ENCODE measurements at regions not wholly inside any gene's neighbourhood (a gene's known extent, or its start where the extent isn't known, plus 50 kb on each side); places are given as distances from the start of the nearest gene placed in this dataset.

DNA sequence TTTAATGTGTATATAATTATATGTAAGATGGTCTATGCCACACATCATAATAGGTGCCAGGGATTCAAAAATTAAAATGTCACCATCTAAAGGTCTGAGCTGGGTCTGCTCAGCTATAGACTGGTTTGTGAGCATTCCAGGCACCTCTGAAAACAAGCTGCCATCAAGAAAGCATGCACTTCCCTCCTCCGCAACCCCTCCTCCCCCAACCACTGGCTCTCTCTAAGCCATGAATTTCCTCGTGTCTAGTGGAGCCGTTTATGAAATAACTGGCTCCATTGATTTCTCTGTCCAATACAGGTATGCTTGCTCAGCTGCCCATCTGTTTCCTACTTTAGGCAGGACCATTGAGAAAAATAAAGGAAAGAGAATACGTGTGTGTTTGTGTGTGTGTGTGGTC lies 522.6 kb upstream of the PLXNA2 start:
- no peak for DNase-seq (ENCODE audit: low read depth in 1 of 2, low spot score in 1 of 2)

DNA sequence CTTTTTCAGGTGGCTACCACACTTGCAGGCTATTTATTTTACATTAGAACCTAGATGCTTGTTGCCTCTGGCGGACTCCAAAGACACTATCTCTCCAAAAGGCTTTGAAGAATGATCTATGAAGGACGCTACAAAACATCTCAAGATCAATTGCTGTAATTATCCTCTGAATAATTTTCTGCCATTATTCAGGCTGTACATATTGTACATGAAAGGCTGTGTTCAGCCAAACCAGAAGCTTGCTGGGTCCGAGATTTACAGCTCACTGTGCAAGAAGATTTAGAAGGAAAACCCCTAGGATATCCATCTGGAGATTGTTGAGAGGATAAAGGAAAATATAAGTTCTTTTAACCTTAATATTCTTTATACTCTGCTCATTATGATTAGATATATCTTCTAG lies 523.6 kb upstream of the PLXNA2 start:
- no peak for DNase-seq (ENCODE audit: low read depth in 1 of 2, low spot score in 1 of 2)

DNA sequence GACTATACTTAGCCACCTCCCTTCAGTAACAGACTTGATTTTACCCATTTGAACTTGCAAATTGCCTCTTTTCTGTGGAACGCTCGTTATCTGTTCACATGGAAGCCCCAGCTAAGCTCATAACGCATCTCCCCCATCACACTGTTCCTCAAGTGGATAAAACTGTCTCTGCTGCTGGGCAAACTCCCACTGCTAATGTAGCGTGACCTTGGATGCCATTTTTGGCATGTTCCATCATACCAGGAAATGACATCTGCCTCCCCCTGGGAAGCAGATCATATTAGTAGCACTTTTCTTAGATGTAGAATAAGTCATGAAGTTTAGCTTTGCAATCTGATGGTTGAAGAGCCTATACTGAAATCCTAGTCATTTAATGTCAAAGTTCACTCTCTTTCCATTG lies 528.7 kb upstream of the PLXNA2 start:
- DNase-seq (ENCODE audit: low read depth in 1 of 2, low spot score in 1 of 2) = no peak

DNA sequence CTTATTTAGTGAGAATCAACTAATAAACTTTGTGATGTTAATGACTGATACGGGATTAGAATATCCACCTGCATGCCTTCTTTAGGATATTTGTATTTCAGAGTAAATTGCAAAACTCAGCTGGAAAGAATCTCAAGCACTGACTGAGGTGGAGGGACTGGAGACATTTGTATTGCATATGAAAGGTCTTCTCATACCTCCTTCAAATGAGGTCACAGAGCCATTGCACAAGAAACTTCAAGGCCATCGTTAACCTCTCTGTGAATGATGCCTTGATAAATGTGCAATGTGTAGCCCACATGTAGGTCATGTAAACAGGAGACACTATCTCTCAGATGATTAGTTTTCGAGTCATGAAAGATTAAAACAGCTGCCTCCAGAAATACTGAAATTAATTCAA lies 531.7 kb upstream of the PLXNA2 start:
- no peak for DNase-seq (ENCODE audit: low read depth in 1 of 2, low spot score in 1 of 2)

DNA sequence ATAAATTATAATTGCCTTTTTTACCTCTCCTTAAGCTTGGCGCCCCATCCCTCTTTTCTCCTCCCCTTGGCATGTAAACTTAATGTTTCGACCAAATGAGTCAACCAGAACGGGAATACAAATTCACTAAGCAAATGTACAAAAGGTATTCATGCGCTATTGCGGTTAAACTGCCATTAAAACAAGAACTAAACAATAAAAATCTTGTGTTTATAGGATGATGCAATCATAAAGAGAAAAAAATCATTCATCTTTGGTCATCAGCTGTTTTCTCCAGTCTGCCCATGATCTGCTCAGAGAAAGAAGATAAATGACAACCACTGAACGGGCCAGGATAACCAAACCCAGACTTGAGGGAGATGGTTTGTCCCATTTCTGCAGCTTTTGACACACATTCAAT lies 534.2 kb upstream of the PLXNA2 start:
- no peak for DNase-seq (ENCODE audit: low read depth in 1 of 2, low spot score in 1 of 2)

DNA sequence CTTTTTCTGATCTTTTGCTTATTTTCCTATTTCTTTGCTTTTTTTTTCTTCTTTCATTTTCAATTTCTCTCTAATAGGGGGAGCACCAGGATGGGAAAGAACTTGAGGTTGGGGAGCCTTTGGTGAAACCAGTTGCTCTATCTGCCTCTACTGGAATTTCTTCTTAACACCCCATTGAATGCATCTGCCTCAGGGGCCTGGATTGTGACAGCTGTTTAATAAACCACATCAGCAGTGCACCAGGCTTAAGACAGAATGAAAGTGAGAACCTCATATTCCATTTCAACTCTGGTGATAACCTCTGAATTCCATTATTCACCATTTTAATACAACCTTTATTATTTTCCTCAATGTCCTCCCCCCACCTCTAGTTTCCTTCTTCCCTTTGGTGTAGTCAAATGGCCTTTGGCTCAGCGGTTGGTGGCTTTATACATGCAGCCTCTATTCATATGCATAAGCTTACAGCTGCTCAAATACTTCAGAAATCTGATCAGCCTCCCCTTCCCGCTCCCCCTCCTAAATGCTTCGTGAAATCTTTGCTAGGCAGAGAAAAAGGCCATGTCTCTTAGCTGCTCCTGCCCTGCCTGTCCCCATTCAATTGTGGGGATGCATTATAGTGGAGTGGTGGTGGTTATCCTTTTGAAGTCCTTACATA lies 537.3 kb upstream of the PLXNA2 start:
- no peak for DNase-seq (ENCODE audit: low read depth in 1 of 2, low spot score in 1 of 2)

DNA sequence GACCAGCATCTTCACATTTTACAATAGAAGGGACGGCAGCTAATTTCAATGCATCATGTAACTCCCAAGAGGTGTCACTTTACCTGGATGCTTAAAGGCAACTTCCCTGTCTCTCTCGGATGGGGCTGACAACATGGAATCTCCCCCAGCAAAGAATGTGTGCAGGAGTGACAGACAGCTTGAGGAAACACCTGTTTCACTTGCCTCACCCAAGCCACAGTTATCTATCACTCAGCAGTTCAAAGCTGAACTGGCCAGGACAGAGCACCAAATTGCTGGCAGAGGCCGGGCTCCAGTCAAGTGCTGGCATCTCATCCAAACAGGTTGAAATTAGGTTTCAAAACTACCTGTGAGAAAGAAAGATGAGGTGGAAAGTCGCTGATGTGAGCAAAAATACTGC lies 538.0 kb upstream of the PLXNA2 start:
- no peak for DNase-seq (ENCODE audit: low read depth in 1 of 2, low spot score in 1 of 2)

DNA sequence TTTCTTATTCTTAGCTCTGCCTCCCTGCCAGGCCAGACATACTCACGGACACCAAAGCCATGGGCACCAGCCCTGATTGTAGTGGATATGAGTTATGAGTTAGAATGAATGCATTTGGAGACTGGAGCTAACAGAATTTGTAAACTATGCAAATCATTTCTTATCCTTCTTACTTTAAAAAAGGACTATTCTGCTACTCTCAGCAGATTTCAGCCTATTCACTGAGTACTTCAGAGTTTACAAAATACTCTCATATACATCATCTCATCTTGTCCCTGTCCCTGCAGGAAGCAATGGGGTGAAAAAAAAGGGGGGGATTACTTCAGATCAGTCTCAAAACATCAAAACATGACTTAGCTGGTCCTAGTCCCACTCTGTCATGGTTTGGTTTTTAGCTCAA lies 541.4 kb upstream of the PLXNA2 start:
- no peak for DNase-seq (ENCODE audit: low read depth in 1 of 2, low spot score in 1 of 2)

DNA sequence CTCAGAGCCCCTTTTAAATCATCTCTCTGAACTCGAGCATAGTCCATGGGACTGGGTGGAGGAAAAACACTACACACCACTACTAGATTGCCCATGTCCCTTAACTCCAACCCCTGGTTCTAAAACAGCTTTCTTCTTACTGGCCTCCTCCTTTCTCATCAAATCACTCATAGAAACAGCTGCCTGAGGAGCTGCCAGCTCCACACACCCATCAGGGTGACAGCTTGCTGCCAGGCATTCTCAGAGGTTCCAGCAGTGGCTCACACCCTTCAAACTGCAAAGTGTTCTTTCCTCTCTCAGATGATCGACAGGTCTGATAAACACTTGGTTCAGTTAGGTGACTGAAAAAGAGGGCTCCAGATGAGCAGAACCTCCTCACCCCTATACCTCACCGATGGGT lies 543.0 kb upstream of the PLXNA2 start:
- DNase-seq (ENCODE audit: low read depth in 1 of 2, low spot score in 1 of 2) = no peak

DNA sequence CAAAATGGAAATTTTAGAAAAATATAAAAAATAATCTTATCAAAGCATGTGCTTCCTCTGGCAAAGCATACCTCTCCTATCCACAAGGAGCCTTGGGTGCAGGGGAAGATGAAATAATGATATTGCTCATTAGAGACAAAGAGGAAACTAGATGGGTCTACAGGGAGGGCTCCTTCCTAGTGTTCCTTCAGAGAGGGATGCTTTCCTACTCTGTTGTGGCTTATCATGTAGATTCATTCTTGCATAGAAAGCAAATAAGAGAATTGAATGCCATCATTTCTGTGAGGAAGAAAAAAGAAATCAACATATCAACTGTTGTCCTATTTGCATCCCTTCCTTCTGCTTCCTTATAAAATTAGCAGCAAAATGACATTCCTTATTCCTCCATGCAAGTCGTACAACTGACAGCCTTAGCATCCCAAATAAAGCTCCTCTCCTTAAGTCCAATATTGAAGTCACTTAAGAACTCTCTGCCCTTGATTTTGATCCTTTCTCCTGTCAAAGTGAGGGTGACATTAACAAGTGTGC lies 543.9 kb upstream of the PLXNA2 start:
- no peak for DNase-seq (ENCODE audit: low read depth in 1 of 2, low spot score in 1 of 2)

DNA sequence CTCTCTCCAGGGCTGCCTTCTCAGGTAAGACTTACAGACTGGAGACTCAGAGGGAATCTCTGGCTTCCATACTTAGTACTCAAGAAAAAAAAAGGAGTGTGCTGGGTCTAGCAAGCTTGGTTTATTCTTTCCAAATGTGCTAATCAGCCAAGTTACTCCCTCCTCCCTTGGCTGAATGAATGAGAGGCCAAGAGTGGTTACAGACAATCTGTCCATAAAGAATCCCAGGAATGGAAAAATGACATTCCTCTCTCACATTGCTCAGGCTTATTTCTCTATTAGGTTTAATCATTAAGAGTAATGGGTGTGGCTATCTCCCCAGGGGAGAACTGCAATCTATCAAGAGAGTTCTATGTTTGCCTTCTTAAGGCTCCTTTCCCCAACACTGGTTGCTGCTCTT lies 547.3 kb upstream of the PLXNA2 start:
- DNase-seq (ENCODE audit: low read depth in 1 of 2, low spot score in 1 of 2) = no peak

DNA sequence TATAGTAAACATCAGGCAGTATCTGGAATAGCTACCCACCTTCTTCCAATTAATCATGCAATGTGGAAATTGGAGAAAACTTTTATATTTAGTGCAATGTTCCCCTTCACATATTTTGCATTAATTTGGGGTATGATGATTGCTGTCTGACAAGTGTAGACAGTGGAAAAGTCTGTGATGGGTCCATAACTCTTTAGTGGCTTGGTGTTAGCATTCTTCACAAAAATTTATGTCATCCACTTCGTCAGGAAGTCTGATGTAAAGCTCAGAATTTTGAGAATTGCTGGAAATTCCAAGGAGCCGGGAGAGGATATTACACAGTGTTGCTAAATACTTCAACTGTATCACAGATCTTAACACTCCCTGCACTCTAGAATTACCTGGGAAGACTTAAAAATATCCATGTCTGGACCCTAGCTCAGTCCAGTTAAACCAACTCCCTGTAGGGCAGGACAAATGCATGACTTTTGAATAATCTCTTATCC lies 549.7 kb upstream of the PLXNA2 start:
- no peak for DNase-seq (ENCODE audit: low read depth in 1 of 2, low spot score in 1 of 2)

DNA sequence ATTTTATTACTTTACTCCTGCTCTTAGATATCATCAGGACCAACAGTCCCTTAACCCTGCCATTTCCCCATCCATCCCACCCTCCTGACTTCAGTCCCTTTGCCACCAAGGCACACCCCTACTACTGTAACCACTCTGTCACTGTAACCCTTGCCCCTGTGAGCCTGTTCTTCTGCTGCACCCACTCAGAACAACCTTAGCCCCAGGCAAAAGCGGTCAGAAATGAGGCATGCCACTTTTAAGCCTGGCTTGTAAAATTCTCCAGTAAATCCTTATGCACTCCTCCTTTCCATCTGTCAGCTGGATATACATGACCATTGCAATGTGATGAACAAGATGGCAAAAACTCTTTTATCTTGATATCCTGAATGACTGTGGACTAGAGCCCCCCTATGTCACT lies 555.0 kb upstream of the PLXNA2 start:
- no peak for DNase-seq (ENCODE audit: low read depth in 1 of 2, low spot score in 1 of 2)

DNA sequence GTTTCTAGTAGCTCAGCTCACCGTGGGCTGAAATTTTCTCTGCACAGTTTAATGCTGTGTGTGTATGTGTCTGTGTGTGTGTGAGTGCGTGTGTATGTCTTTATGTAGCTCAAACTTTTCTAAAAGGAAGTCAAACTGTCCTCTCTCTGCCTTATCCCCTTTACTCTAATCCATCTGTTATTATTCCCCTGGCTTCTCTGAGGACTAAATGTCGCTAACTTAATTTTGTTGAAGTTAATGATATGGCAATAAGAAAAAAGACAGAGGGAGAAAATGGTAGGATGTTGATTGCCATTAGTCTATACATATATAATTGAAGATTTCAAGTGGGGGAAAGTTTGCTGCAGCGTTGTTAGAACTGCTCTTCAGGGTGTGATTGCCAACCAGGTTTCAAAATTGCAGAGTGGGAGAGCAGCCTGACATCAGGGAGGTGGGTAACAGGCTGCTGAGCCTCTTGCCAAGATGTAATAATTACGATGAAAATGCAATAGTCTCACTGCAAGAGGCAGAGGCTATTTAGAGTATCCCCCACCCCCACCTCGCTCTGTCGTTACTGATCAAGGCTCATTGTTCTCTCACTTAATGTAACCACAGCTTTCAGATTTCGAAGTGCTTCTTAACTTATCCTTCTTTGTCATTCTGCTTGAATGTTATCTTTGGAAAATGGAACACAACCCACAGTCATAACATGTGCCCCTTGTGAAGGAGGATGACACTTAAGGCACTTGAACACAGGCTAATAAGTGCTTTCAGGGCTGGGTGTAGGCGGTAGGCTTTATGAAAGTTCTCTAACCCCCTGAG lies 559.0 kb upstream of the PLXNA2 start:
- DNase-seq (ENCODE audit: low read depth in 1 of 2, low spot score in 1 of 2) = no peak

DNA sequence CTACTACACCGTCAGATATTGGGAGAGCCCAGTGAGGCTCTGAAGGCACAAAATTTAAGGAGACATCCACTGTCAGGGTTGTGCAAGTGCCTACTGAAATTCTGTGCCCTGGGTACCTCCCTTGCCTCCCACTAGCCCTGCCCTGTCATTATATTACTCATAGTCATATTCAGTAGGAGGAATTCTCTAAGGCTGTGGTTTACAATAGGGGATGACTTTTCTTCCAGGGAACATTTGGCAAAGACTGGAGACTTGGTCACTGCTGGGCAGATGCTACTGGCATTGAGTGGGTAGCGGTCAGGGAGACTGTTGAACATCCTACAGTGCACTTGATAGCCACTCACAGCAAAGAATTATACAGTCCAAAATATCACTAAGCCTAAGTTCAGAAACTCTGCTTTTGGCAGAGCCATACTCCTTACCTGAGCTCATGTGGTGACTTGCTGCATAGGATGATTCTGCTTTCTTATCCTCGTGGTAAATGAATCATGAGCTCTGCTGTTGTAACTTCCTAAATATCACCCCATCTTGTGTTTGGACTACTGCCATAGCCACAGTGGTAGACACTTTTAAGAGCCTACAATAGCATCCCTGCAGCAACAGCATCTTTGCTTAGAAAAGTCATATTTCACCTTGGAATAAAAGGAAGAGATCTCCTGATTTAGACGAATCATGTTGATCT lies 563.4 kb upstream of the PLXNA2 start:
- DNase-seq (ENCODE audit: low read depth in 1 of 2, low spot score in 1 of 2) = no peak

DNA sequence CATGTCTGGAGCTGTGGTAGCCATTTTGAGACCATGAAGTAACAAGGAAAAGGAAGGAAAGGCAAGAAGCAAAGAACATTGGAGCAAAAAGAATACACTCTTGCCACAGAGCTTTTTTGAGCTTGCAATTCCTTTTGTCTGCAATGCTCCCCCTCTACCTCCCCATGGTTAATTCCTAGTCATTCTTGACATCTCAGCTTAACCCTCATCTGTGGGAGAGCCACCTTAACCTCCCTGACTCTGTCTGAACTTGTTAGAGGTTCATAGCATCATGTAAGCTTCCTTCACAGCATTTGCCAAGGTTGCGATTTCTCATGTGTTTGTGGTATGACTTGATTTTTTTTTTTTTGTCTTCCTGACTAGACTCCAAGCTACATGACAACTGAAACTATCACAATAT lies 564.1 kb upstream of the PLXNA2 start:
- DNase-seq (ENCODE audit: low read depth in 1 of 2, low spot score in 1 of 2) = no peak

DNA sequence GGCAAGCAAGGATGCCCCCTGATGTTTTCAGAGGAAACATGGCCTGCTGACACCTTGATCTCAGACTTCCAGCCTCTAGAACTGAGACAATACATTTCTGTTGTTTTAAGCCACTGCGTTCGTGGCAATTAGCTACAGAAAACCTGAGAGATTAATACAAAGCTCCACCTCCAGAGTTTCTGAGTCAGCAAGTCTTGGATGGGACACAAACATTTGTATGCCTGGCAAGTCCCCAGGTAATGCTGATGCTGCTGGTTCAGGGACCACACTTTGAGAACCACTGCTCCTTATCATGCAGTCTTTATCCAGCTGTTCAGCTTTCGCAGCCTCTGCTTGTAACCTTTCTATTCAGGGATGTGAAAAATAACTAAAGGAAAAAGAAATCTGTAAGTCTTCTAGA lies 565.7 kb upstream of the PLXNA2 start:
- DNase-seq (ENCODE audit: low read depth in 1 of 2, low spot score in 1 of 2) = no peak

DNA sequence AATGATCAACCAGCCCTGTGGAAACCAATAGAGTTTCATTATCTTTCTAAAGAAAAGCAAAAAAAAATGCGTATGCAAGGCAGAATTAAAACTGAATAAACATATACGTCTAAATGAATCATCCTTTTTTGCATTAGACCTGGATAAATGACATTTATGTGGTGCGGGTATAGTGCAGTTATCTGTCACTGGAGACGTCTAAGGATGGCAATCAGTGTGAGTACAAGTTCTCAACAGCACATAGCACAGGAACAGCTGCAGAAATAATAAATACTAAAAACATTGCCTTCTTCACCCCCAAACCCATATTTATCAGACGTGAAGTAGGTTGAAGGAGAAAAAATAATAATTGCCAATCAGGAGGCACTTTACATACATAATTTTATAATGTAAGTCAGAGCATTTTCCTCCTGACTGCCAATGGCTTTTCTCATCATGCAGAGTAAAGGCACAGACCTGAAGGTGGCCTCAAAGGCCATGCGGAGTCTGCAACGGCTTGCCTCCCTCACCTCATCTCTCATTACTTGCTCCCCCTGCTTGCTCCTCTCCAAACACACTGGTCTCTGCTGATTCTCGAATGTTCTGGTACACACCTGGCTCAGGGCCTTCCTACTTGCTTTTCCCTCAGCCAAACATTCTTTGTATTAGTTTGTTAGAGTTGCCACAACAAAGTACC lies 574.7 kb upstream of the PLXNA2 start:
- DNase-seq (ENCODE audit: low read depth in 1 of 2, low spot score in 1 of 2) = no peak

DNA sequence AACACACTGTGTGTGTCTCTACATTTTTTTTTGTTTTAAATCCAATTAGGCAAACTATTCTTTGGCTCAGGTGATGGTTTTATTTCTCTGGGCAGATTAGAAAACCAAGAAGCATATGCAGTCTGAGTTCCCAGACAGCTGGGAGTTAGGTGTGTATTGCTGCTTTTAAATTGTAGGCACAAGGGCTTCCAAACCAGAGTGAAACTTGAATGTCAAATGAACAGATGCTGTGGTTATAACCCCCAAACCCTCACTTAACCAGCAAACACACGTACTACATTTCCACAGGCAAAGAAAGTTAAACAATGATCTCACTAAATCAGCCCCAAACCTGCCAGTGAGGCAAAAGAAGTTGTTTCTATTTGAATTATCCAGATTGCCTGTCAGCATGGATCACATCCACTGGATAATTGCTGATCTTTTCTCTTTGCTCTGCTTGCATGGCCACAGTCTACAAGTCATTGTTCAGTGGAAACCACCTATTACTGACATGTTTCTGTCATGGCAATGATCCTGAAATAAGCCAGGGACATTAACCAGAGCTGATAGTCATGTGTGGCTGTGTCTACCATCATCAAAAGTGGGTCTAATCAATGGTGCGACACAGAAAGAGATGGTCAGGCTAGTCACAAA lies 576.5 kb upstream of the PLXNA2 start:
- DNase-seq (ENCODE audit: low read depth in 1 of 2, low spot score in 1 of 2) = no peak

DNA sequence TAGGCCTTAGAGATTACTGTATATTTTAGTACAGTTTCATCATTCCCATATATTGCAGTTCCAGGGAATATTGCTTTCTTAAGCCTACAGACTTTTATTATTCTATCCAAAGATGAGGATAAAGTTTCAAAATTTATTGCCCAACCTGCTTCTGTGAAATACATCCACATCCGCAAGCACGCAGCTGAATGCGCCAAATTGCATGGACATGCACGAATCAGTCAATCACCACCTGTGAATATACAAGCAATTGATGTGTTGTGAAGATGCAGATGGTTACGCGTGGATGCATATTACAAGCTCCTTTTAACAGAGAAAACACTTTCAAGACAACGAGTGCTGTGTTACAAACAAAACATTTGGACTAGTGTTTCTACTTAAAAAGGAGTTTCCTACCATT lies 577.8 kb upstream of the PLXNA2 start:
- DNase-seq (ENCODE audit: low read depth in 1 of 2, low spot score in 1 of 2) = no peak

DNA sequence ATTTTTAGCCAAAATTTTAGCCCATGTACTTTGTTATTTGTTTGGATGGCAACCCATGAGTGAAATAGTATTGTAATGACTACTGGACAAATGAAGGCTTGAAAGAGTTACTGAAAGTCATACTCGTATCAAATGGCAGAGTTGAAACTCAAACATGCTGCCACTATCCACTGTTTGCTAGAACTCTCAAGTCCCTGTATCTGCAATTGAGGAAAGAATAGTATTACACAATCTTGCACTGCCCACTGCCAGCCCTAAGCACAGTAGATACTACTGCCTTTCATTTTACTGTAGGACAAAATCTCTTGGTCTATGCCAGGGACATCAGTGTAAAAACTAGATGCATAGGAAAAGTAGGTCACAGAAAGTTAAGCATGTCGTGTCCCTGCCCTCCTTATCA lies 581.1 kb upstream of the PLXNA2 start:
- no peak for DNase-seq (ENCODE audit: low read depth in 1 of 2, low spot score in 1 of 2)

All from stimulated activated CD4-positive, alpha-beta T cell treated with anti-CD3 and anti-CD28 coated beads, Interleukin-15, amount 100 ng/mL, for 1 hour (primary cell).